ENCODE measurements at regions not wholly inside any gene's neighbourhood (a gene's known extent, or its start where the extent isn't known, plus 50 kb on each side); places are given as distances from the start of the nearest gene placed in this dataset.
"Not testable (repeated sequence)": the region's sequence is repeated elsewhere in the genome, so short reads cannot be mapped to it uniquely, and the experiment has no call there.

DNA sequence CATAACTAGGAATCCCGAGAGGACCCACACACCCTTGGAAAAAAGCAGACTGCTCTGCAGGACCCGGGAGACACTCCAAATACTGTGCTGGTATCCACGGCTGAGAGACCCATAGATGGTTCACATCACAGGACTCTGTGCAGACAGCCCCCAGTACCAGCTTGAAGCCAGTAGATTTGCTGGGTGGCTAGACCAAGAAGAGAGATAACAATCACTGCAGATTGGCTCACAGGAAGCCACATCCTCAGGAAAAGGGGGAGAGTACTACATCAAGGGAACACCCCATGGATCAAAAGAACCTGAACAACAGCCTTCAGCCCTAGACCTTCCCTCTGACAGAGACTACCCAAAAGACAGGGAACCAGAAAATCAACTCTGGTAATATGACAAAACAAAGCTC is 223.8 kb upstream of the LRATD1 start:
- no peak for FAIRE-seq

DNA sequence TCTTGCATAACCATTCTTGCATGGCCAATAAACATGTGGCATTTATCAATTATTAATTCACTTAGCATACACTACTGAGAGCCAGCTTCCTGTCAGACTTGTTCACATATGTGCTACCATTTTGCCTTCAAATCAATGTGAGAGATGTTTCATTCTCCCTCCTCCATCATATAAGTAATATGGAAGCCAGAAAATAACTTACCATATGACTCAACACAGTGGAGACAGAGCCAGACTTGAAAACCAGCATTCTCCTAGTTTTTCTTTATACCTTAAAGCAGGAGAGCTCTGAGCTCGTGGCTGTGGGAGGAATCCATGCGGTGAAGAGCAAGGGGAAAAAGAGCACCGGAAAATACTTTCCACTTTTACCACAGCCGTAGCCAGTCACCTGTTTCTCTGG is 215.0 kb upstream of the LRATD1 start:
- no peak for FAIRE-seq

DNA sequence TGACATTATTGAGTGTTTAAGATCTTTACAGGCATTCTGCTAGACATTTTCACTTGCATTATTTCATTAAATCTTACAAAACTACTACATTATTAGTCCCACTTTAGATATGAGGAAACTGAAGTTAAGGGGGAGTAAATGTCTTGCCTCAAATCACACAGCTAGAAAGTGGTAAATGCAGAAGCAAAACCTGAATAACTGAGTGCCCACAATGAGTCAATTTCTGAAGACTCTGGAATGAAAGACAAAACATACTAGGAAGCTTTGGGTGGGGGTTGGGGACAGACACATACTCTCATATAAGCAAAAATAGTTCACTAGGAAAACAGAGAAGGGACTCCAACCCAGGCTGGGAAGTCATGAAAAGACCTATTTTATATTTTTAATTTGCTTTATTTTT is 214.4 kb upstream of the LRATD1 start:
- no peak for FAIRE-seq

DNA sequence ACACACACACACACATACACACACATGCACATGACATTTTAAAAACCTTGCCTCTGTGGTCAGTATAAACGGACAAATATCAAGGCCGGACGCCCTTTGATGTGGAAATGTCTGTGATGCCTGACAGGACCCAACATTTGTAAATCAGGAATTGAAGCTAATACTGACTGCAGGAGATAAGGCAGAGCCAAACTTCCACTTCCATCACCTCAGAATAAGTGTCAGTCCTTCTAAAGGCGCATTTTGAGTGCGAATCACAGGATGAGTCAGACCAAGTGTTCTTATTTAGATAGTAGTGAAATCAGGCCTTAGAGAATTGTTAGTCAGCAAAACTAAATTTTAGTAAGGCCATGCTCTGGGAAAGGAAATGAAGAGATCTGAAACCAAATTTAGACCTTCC is 211.7 kb upstream of the LRATD1 start:
- FAIRE-seq: no peak

DNA sequence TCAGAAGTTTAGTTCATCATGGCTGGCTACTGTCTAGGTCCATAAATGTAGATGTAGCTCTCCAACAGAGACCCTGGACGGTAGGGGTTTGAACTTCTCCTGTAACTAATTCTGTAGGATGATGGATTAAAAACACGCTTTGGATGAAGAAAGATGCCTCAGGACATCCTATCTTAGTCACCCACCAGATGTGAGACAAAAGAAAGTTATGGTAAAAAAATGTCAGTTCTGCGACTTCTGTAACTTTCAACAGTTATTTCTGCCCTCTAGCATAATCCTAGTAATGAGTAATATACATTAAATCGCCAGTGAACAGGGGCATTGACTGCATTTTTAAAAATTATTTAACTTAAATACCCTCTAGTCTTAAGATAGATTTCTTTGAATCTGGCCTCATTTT is 210.1 kb upstream of the LRATD1 start:
- FAIRE-seq: no peak

DNA sequence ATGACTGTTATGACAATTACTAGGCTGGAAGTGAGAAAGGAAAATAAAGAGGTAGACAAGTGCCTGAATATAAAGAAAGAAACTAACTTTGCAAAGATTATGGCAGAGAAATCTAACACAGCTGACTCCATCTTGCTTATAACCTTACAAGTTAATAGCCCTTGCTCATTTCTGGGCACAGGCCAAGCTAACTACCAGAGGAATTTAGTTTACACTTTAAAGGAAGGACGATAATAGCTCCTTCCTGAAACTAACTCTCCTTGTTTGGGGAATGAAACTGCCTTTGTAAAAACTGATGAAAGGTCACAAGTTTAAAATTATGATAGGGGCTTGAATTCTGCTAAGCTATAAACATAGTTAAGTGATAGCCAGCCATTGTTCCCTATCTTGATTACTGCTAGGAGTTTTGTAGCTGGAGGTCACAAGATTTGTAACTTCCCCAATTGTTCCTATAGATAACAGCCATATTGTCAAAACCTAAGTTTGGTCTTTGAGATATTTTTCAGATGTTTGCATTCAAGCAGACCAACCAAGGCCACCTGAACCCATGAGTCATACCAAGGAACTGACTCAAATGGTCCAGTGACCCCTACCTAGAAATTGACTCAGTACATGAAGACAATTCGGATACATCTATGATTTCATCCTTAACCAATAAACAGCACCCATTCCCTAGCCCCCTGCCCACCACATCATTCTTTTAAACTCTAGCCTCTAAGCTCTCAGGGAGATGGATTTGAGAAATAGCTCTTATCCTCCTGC is 209.2 kb upstream of the LRATD1 start:
- FAIRE-seq: no peak

DNA sequence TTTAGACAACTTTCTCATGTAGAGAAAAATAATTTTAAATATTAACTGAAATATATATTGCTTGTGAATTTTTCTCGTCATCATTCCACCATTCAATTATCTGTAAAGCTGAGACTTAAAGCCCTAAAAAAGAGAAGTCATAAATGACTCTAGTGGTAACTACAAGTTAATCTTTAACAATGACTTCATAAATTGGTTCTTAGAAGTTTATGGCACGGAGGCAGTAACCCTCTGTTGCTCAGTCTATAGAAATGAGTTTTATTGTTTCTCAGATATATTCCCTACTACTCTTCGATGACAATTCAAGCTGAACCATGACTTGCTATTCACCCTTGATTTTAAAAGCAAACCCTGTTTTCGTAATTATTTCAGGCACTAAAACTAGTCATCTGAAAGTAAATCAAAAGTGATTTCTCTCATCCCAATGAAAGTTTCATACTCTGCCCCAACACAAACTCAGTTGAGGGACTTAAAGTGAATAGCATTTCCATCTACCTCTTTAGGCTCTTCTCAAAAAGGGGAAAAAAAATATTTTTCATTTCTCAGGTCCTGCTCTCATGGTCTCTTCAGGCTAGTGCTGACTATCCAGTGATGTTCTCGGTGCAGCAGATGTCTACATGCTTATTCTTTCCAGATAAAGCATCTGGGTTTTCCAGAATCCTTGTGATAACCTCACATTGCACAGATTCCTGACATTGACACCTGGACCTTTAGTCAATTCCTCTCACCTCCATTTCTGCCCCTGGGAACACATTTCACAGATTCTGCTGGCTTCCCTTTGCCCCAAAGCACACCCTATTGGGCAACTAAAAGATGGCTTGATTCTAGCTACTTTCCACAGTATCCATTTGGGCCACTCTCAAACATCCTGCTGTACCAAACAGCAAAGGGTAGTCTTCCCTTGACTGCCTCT is 207.8 kb upstream of the LRATD1 start:
- FAIRE-seq: no peak

DNA sequence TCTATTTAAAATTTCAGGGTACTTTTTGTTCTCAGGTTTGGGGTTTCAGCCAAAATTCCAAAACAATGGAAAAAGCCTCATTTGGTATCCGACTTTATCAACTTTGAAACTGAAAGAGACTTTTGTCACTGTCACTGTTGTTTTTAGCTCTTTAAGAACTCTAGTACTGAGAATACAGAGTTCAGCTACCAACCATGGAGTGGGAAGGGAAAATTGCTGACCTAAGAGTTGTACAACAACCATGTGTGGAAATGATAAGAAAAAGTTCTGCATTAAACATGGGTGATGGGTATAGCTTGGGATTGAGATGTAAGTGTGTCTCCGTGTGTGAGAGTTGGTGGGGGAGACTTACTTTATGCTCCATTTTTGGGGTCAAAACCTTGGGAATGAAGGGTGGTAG is 206.6 kb upstream of the LRATD1 start:
- FAIRE-seq: no peak

DNA sequence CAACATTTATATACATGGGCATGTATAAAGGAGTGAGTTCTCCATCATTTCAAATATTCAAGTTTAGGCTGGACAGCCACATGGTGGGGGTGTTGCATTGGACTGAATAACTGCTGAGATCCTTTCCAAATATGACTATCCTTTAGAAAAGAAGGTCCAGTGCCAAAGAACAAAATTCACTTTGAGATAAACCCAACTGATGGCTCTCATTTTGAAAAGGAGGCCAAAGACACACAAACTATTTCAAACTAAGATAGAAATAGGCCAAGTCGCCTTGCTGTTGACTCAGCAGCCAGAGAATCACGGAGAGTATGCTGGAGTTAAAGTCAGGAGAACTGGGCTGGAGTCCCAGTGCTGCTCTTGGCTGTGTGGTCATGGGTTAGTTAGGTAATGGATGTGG is 204.5 kb upstream of the LRATD1 start:
- FAIRE-seq: no peak

DNA sequence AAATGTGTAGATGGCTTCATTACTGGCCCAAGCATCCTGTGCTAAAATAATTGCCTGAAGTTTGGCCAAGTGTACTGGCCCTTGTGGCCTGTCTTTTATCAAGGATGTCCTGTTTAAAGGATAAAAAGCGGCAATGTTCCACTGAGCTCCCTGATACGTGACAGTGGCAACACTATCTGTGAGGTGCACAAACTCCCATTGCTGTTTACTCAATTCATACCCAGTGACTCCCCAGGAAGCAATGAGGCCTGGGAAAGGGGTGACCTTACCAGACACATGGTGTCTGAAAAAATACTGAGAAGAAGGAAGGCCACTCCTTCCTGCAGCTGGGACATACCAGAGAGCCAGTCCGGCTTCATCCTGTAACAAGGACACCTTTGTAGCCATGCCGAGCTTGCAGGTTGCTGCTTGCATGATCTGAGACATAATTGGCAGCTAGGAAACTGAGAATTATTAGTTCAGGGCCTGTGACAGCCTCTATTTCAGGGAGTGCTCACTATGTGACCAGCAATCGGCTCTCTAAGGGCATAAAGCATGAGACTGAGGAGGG is 198.5 kb upstream of the LRATD1 start:
- no peak for FAIRE-seq

DNA sequence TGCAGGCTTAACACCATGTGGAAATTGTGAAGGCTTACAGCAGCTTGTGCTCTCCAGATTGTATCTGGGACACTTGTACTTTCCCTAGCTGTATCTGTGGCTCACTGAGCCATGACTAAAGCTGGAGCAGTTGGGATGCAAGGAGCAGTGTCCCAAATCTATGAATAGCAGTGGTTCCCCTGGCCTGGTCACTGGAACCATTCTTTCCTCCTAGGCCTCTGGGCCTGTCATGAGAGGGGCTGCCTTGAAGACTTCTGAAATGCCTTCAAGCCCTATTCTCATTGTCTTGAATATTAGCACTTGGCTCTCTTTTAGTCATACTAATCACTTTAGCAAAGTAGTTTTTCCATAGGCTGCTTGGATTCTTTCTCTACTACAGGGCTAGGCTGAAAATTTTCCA is 186.8 kb upstream of the LRATD1 start:
- no peak for FAIRE-seq

DNA sequence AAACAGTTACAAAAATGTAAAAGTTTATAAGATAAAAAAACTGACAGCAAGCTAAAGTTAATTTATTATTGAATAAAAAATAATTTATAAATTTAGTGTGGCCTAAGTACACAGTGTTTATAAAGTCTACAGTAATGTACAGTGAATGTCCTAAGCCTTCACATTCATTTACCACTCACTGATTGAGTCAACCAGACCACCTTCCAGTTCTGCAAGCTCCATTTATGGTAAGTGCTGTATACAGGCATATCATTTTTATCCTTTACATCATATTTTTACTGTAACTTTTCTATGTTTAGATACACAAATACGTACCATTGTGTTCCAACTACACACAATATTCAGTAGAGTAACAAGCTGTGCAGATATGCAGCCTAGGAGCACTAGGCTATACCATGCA is 184.2 kb upstream of the LRATD1 start:
- no peak for FAIRE-seq

DNA sequence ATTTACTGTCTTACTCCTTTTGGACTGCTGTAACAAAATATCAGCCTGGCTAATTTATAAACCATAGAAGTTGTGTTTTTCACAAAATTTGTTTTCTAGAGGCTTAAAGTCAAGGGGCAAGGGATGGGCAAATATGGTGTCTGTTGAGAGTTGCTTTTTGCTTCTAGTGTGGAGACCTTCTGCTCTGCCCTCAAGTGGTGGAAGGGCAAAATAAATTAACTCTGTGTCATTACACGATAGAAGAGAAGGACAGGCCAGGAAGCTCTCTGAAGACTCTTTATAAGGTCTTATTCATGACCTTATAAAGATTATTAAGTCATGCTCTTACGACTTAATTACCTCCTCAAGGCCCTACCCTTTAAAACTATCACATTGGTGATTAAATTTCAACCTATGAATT is 181.2 kb upstream of the LRATD1 start:
- FAIRE-seq: no peak

DNA sequence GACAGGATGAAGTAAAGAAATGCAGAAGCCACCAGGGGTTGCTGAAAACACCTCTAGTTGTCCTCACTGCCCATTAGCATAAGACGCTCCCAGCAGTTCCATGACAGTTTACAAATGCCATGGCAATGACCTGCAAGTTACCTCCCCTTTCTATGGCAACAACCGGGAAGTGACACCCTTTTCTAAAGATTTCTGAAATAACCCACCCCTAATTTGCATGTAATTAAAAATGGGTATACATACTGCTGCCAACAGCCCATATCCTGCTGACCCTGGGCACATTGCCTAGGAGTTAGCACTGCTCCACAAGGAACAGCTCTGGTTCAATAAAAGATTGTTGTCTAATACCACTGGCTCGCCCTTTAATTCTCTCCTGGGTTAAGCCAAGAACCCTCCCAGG is 178.3 kb upstream of the LRATD1 start:
- no peak for FAIRE-seq

DNA sequence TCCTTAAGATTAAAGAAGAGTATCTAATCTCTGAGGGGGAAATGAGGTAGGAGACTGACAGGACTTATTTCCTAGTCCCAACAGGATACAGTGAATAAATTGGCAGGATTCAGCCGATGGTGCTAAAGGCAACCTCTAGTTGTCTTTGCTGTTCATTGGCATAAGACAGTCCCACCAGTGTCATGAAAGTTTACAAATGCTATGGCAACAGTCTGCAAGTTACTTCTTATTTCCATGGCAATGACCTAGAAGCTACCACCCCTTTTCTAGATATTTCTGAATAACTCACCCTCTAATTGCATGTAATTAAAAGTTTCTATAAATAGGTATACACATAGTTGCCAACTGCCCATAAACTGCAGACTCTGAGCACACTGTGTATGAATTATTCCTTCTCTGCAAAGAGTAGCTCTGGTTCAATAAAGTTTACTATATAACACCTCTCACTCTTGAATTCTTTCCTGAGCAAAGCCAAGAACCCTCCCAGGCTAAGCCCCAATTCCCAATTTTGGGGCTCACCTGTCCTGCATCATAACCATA is 172.7 kb upstream of the LRATD1 start:
- no peak for FAIRE-seq

DNA sequence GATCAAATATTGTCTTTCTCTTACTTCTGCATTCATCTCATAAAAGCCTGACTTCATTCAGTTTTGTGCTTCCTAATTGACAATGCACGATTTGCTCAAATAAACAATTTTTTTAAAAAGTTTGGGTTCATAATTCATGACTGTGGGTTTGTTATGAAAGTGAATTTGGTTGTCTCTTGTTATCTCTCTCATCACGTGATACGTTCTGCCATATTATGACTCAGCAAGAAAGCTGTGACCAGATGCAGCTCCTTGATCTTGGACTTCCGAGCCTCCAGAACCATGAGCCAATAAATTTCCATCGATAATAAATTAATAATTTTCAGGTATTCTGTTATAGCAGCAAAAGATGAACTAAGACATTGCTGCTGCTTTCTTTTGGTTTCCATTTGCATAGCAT is 156.5 kb upstream of the LRATD1 start:
- no peak for FAIRE-seq

DNA sequence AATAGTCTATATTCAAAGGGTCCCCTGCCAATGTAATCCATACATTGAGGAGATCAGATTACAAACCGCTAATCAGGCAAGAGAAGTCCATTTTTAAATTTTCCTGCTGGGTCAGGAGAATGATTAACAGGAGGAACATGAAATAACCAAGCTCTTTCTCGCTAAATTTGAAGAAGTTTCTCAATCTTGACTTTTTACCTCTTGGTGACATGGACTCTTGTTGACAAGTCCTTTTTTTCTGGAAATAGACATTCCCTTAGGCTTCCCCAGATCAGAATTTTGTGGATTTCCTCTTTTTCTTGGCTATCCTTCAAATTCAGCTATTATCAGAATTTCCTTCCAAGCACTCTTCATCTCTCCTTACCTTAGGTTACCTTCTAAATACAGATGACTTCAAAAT is 153.0 kb upstream of the LRATD1 start:
- no peak for FAIRE-seq

DNA sequence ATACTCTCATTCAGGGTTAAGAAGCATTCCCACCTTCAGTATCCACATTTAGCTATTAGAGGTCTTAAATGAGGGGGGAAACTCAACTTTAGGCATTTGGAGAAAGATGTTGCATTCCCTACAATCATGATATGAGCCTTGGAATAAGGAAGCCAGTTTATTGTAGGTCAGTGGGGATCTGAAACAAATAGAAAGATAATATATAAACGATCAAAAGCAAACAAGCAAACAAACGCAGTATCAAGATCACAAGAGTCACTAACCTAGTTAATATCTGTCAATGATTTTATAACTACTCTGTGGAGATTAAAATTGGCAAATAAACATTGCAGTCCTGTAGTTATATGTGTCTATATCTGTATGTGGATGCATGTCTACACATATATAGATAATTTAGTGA is 152.4 kb upstream of the LRATD1 start:
- FAIRE-seq: no peak

DNA sequence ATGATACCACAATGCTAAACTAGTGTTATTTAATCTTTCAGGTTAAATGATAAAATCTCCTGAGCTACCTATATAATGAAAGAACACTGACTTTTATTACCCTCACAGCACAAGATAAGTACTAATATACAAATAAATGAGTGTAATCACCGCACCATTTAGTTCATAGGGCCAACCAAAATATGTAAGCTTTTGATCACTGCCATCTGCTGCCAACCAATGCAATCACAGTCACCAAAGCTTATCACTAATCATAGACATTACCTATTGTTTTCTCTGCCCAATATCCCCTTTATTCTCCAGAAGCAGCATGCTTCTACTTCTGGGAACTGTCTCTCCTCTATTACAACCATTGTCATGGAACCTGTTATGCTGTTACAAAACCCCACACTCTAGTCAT is 151.6 kb upstream of the LRATD1 start:
- no peak for FAIRE-seq

DNA sequence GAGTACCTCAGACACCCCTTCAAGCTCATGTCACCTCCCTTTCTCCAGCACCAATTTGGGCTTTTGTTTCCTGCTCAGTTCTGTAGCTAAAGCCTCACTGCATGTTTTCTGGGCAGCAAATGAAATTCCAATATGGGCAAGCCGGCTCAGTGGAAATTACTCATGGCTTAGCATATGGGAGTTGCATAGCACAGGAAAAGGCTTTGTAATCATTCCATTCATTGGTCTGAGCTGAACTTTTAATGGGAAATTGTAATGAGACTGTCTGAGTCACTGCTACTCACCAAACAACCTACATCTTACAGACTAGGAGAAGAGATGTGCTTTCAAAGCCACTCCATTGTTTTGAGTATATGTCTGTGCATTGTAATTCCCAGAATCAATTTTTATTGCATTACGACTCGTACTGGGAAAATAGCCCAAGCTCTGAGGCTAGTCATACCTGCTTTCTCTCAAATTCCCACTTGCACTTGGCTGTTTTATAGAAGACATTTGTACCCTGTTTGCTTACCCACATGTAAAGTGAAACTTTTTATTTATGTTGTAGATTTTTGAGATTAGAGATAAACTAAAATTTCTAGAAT is 139.5 kb upstream of the LRATD1 start:
- FAIRE-seq: no peak

DNA sequence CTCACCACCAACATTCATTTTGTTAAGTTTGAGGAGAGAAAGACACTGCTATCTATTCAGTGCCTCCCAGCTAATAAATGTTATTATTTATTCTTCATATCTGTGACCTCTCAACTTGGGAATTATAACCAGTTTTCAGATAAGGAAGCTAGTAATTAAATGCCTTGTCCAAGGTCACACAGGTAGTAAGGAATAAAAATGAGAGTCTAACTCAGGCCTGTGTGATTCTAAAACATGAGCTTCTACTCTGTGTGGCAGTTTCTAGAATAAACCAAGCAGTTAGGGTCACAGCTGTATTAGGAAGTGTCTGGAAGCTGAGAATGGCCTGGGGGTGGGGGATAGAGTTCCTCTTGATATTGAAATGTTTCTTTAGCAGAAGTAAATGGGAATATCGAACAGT is 137.8 kb upstream of the LRATD1 start:
- FAIRE-seq: no peak

DNA sequence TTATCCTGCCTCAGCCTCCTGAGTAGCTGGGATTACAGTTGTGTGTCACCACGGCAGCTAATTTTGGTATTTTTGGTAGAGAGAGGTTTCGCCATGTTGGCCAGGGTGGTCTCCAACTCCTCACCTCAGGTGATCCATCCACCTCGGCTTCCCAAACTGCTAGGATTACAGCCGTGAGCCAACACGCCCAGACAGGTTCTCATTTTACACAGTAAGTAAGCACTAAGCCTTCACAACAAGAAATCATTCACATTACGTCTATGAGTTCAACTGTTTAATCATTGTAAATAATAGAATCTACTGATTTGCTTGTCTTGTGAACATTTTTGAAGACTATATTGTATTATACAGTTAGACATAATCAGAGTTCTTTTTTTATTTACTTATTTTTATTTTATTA is 131.5 kb upstream of the LRATD1 start:
- FAIRE-seq: no peak

DNA sequence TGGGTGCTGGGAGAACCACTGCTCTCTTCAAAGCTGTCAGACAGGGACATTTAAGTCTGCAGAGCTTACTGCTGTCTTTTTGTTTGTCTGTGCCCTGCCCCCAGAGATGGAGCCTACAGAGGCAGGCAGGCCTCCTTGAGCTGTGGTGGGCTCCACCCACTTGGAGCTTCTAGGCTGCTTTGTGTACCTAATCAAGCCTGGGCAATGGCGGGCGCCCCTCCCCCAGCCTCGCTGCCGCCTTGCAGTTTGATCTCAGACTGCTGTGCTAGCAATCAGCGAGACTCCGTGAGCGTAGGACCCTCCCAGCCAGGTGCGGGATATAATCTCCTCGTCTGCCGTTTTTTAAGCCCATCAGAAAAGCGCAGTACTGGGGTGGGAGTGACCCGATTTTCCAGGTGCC is 125.6 kb upstream of the LRATD1 start:
- not testable (repeated sequence) for FAIRE-seq

DNA sequence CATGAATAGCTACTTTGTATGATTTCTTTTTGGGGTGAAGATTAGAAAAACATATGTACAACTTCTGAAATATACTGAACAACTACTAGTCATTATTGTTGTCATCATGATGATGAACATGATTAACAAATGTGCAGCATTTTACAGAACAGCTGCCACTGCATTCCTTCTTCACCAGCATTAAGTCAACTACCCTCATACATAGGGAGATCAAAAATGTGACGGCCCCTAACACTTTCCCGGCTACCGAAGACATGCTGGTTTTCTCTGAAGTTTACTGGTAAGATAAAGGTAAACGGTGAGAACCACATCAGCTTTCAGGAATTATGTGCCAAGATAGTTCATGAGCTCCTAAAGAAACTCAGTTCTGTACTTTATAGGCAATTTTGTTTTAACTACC is 121.0 kb upstream of the LRATD1 start:
- no peak for FAIRE-seq

Data from G401.6 (cell line).